Peyer's patch (tissue), 4 donors: ENCODE measurements at regions not wholly inside any gene's neighbourhood (a gene's known extent, or its start where the extent isn't known, plus 50 kb on each side); places are given as distances from the start of the nearest gene placed in this dataset.

Experiments
- CTCF ChIP-seq, 6 experiments: fragments of 450-650 bp in 4 of 6; fragments of 200-600 bp in 2 of 6; sonication (generic) in 1 of 6; IDR thresholded peaks; one replicate each; pipeline ENCODE4 v1.5.1; 2017 to 2019; ENCODE audit warnings: antibody characterized with exemption in 6 of 6, mild to moderate bottlenecking in 3 of 6, moderate library complexity in 1 of 6
- POLR2A ChIP-seq, 2 donors: fragments of 450-650 bp; IDR thresholded peaks; one replicate each; pipeline ENCODE4 v1.5.1; 2017; ENCODE audit warnings: antibody characterized with exemption in 2 of 2, mild to moderate bottlenecking in 2 of 2, moderate library complexity in 2 of 2

- TF ChIP-seq CTCF (IDR thresholded peaks at IDR 0.05) (no peak), POLR2A (IDR thresholded peaks at IDR 0.05) (no peak)
These were observed 182.9 kb downstream of the ZFP36L2 start for GRCh38 chr2:43043553-43043870.
